ENCODE measurements at regions not wholly inside any gene's neighbourhood (a gene's known extent, or its start where the extent isn't known, plus 50 kb on each side); places are given as distances from the start of the nearest gene placed in this dataset.

DNA sequence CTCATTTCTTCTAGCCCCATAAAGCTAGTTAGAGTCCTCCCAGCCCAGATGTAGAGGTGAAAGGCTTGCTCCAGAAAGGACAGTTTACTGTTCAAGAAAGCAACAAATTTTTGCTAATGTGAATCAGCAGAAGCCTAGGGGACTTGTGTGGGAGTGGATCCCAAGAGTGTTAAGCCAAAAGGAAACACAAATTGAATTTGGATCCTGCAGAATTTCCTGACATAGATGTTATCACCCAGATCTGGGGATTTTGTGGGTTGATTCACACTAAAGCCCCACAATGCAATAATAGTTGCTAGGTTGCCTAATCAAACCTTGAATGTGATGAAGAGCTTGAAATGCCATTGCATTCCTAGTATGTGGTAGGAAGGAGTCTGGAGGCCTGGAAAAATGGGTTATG is 135.2 kb upstream of the HS3ST3A1 start:
- ATAC-seq: no peak

DNA sequence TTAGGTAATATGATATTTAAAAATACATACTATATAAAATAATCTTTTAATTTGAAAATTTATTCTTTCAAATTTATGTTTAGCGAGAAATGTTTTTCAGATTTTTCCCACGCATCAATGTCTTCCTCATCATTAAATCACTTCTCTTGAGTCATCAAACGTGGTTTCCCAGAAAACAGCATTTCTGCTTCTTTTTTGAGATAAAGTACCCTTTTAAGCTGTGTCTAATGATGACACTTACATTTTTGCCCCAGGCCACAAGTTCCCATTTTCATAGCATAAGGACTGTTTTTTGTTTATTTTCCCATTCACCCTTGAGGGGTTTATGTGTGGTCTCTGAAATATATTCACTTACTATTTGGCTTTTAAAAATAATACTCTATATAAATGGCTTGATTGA is 139.0 kb upstream of the HS3ST3A1 start:
- no peak for DNase-seq (ENCODE audit: low read depth, low spot score)
- ATAC-seq: no peak
- no peak for TF ChIP-seq SIN3A (IDR thresholded peaks at IDR 0.05; ENCODE audit: borderline replicate concordance, insufficient read depth, low read depth, low read length)
- TF ChIP-seq, protein P1, sequence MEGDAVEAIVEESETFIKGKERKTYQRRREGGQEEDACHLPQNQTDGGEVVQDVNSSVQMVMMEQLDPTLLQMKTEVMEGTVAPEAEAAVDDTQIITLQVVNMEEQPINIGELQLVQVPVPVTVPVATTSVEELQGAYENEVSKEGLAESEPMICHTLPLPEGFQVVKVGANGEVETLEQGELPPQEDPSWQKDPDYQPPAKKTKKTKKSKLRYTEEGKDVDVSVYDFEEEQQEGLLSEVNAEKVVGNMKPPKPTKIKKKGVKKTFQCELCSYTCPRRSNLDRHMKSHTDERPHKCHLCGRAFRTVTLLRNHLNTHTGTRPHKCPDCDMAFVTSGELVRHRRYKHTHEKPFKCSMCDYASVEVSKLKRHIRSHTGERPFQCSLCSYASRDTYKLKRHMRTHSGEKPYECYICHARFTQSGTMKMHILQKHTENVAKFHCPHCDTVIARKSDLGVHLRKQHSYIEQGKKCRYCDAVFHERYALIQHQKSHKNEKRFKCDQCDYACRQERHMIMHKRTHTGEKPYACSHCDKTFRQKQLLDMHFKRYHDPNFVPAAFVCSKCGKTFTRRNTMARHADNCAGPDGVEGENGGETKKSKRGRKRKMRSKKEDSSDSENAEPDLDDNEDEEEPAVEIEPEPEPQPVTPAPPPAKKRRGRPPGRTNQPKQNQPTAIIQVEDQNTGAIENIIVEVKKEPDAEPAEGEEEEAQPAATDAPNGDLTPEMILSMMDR (IDR thresholded peaks at IDR 0.05): no peak
- no peak for TF ChIP-seq POLR2AphosphoS5 (IDR thresholded peaks at IDR 0.05; ENCODE audit: low read depth, low read length)
- no peak for TF ChIP-seq TCF7L2 (IDR thresholded peaks at IDR 0.05; ENCODE audit: low read depth, low read length)
- TF ChIP-seq, protein P2, sequence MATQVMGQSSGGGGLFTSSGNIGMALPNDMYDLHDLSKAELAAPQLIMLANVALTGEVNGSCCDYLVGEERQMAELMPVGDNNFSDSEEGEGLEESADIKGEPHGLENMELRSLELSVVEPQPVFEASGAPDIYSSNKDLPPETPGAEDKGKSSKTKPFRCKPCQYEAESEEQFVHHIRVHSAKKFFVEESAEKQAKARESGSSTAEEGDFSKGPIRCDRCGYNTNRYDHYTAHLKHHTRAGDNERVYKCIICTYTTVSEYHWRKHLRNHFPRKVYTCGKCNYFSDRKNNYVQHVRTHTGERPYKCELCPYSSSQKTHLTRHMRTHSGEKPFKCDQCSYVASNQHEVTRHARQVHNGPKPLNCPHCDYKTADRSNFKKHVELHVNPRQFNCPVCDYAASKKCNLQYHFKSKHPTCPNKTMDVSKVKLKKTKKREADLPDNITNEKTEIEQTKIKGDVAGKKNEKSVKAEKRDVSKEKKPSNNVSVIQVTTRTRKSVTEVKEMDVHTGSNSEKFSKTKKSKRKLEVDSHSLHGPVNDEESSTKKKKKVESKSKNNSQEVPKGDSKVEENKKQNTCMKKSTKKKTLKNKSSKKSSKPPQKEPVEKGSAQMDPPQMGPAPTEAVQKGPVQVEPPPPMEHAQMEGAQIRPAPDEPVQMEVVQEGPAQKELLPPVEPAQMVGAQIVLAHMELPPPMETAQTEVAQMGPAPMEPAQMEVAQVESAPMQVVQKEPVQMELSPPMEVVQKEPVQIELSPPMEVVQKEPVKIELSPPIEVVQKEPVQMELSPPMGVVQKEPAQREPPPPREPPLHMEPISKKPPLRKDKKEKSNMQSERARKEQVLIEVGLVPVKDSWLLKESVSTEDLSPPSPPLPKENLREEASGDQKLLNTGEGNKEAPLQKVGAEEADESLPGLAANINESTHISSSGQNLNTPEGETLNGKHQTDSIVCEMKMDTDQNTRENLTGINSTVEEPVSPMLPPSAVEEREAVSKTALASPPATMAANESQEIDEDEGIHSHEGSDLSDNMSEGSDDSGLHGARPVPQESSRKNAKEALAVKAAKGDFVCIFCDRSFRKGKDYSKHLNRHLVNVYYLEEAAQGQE (IDR thresholded peaks at IDR 0.05; ENCODE audit: insufficient read depth in 1 of 2, low read depth in 2 of 2, low read length in 1 of 2): no peak
- no peak overlapping the region for H3K27ac ChIP-seq (ENCODE audit: low read length)
- no peaks in the 10 kb centered on the region for H3K27me3 ChIP-seq (ENCODE audit: control insufficient read depth, insufficient read depth, low read length)
- intact Hi-C loops (cut with micrococcal nuclease; ENCODE audit: unreplicated experiment) (no loop called here), in situ Hi-C loops (cut with HindIII; ENCODE audit: low pct_unique_long_range_greater_than_20kb, low sequenced_read_pairs) (no loop called here)
- no TSS peak for BruUV-seq (replicated peaks)
- no peak overlapping the region for H3K4me3 ChIP-seq (ENCODE audit: low read depth in 2 of 2, low read length in 2 of 2)
- POLR2A ChIA-PET: no interaction called here
- CTCF ChIA-PET: no interaction called here
- H3K9me3 ChIP-seq (ENCODE audit: control insufficient read depth, insufficient read depth, low read depth, low read length): no peaks in the 10 kb centered on the region
- H3K36me3 ChIP-seq (ENCODE audit: control insufficient read depth, insufficient read depth, low read length): no peaks in the 10 kb centered on the region
- H3K4me1 ChIP-seq (ENCODE audit: control insufficient read depth, insufficient read depth, low read length): no peaks in the 10 kb centered on the region

More for the DNA sequence above, 135.2 kb upstream of the HS3ST3A1 start:
- H3K4me1 ChIP-seq (ENCODE audit: control insufficient read depth, insufficient read depth, low read length): no peaks in the 10 kb centered on the region
- TF ChIP-seq POLR2AphosphoS5 (IDR thresholded peaks at IDR 0.05; ENCODE audit: low read depth, low read length): no peak
- TF ChIP-seq SIN3A (IDR thresholded peaks at IDR 0.05; ENCODE audit: borderline replicate concordance, insufficient read depth, low read depth, low read length): no peak
- TF ChIP-seq TCF7L2 (IDR thresholded peaks at IDR 0.05; ENCODE audit: low read depth, low read length): no peak
- TF ChIP-seq, protein P1 (IDR thresholded peaks at IDR 0.05): no peak
- BruUV-seq (replicated peaks): no TSS peak
- intact Hi-C loops (cut with micrococcal nuclease; ENCODE audit: unreplicated experiment) (no loop called here), in situ Hi-C loops (cut with HindIII; ENCODE audit: low pct_unique_long_range_greater_than_20kb, low sequenced_read_pairs) (no loop called here)
- H3K4me3 ChIP-seq (ENCODE audit: low read depth in 2 of 2, low read length in 2 of 2): no peak overlapping the region
- no peak for DNase-seq (ENCODE audit: low read depth, low spot score)
- H3K27ac ChIP-seq (ENCODE audit: low read length): no peak overlapping the region
- H3K9me3 ChIP-seq (ENCODE audit: control insufficient read depth, insufficient read depth, low read depth, low read length): no peaks in the 10 kb centered on the region
- H3K36me3 ChIP-seq (ENCODE audit: control insufficient read depth, insufficient read depth, low read length): no peaks in the 10 kb centered on the region
- no peaks in the 10 kb centered on the region for H3K27me3 ChIP-seq (ENCODE audit: control insufficient read depth, insufficient read depth, low read length)
- ChIA-PET CTCF (no interaction called here), POLR2A (no interaction called here)
